SIG-M5 treated with dmso at 0.1 percent for 504 hours (cell line): ENCODE measurements at regions not wholly inside any gene's neighbourhood (a gene's known extent, or its start where the extent isn't known, plus 50 kb on each side); places are given as distances from the start of the nearest gene placed in this dataset.

Source experiments
- DNase-seq: peaks from one replicate; lab custom pipeline; 2025; ENCODE audit not compliant: unreplicated experiment; lab: John Stamatoyannopoulos, UW

DNA sequence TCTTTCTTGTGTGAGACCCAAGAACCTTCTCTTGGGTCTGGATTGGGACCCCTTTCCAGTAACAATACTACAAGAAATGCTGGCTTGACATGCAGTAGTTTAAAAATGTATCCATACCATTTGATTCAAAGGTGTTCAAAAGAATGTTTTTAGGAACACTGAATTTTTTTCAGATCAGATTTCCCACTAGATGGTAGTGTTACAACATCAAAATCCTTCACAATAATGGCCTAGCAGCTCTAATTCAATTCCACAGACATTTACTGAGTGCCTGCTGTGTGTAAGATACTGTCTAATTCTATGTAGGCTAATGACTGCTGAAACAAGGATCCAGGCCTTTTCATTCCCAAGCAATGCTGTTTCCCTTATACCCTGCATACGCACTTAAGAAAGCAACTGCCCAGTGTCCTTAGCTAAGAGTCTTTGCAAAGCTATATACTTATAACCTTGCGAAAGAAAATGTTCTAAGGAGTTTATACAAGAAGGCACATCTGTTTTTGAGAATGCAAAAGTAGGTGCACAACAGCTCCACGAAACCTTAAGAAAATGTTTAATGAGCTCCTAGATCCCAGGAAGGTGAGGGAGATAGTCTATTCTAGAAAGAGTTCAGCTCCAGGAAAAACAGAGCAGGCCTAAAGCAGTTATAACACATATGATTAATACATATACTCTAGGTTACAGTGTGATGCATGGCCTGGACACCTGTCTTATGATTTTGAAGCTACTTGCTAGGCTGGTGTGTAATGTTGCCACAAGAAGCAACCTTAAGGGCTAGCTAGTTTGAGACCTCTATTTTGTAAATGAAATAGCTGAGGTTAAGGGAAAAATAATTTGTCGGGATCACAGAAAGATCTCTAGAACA, 50.9 kb upstream of the PKP2 start:
- DNase-seq = peak; percentile 36

DNA sequence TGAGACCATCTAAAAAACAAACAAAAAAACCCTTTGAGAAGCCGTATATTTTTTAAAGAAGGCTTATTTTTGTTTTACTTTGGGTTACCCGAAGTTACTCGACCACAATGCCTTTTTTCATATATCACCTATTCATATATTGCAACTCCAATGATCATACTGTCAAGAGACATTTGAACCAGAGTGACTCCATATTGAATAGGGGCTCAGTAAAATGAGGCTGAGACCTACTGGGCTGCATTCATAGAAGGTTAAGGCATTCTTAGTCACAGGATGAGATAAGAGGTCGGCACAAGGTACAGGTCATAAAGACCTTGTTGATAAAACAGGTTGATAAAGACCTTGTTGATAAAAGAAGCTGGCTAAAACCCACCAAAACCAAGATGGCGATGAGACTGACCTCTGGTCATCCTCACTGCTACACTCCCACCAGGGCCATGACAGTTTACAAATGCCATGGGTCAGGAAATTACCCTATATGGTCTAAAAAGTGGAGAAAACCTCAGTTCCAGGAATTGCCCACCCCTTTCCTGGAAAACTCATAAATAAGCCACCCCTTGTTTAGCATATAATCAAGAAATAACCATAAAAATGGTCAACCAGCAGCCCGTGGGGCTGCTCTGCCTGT, 50.0 kb upstream of the PKP2 start:
- no peak for DNase-seq
